ENCODE measurements at regions not wholly inside any gene's neighbourhood (a gene's known extent, or its start where the extent isn't known, plus 50 kb on each side); places are given as distances from the start of the nearest gene placed in this dataset.

GRCh38 chr3:80997622-80998021 lies 763.8 kb downstream of the GBE1 start:
- Histone ChIP-seq H3K36me3 (ENCODE audit: control insufficient read depth, insufficient read depth, low read length) (no peaks in the 10 kb centered on the region), H3K27me3 (replicated peaks; ENCODE audit: control insufficient read depth, insufficient read depth, low read length) (no peaks in the 10 kb centered on the region), H3K4me3 (replicated peaks; ENCODE audit: low read depth, low read length) (no peak overlapping the region)
- DNase-seq (ENCODE audit: extremely low read depth, insufficient read length) = no peak
- no peak for TF ChIP-seq CTCF (IDR thresholded peaks at IDR 0.05; ENCODE audit: insufficient read depth, low read length, poor library complexity, severe bottlenecking)

- H3K36me3 ChIP-seq (ENCODE audit: control insufficient read depth, insufficient read depth, low read length) = no peaks in the 10 kb centered on the region
- H3K27me3 ChIP-seq (replicated peaks; ENCODE audit: control insufficient read depth, insufficient read depth, low read length) = no peaks in the 10 kb centered on the region
- TF ChIP-seq CTCF (IDR thresholded peaks at IDR 0.05; ENCODE audit: insufficient read depth, low read length, poor library complexity, severe bottlenecking) = no peak
- no peak for DNase-seq (ENCODE audit: extremely low read depth, insufficient read length)
- H3K4me3 ChIP-seq (replicated peaks; ENCODE audit: low read depth, low read length) = no peak overlapping the region
Observed at GRCh38 chr3:80994767-80995166, 766.7 kb downstream of the GBE1 start.

GRCh38 chr3:80994085-80994665 lies 767.3 kb downstream of the GBE1 start:
- no peak for TF ChIP-seq CTCF (IDR thresholded peaks at IDR 0.05; ENCODE audit: insufficient read depth, low read length, poor library complexity, severe bottlenecking)
- no peak for DNase-seq (ENCODE audit: extremely low read depth, insufficient read length)
- Histone ChIP-seq H3K36me3 (ENCODE audit: control insufficient read depth, insufficient read depth, low read length) (no peaks in the 10 kb centered on the region), H3K27me3 (replicated peaks; ENCODE audit: control insufficient read depth, insufficient read depth, low read length) (no peaks in the 10 kb centered on the region), H3K4me3 (replicated peaks; ENCODE audit: low read depth, low read length) (no peak overlapping the region)

GRCh38 chr3:80993241-80993945 lies 768.1 kb downstream of the GBE1 start:
- Histone ChIP-seq H3K36me3 (ENCODE audit: control insufficient read depth, insufficient read depth, low read length) (no peaks in the 10 kb centered on the region), H3K27me3 (replicated peaks; ENCODE audit: control insufficient read depth, insufficient read depth, low read length) (no peaks in the 10 kb centered on the region), H3K4me3 (replicated peaks; ENCODE audit: low read depth, low read length) (no peak overlapping the region)
- TF ChIP-seq CTCF (IDR thresholded peaks at IDR 0.05; ENCODE audit: insufficient read depth, low read length, poor library complexity, severe bottlenecking) = no peak
- DNase-seq (ENCODE audit: extremely low read depth, insufficient read length) = no peak

GRCh38 chr3:80983753-80984152 lies 777.7 kb downstream of the GBE1 start:
- Histone ChIP-seq H3K4me3 (replicated peaks; ENCODE audit: low read depth, low read length) (no peak overlapping the region), H3K27me3 (replicated peaks; ENCODE audit: control insufficient read depth, insufficient read depth, low read length) (no peaks in the 10 kb centered on the region), H3K36me3 (ENCODE audit: control insufficient read depth, insufficient read depth, low read length) (no peaks in the 10 kb centered on the region)
- DNase-seq (ENCODE audit: extremely low read depth, insufficient read length) = no peak
- TF ChIP-seq CTCF (IDR thresholded peaks at IDR 0.05; ENCODE audit: insufficient read depth, low read length, poor library complexity, severe bottlenecking) = no peak

Measured in GM06990 (cell line).